ENCODE measurements at regions not wholly inside any gene's neighbourhood (a gene's known extent, or its start where the extent isn't known, plus 50 kb on each side); places are given as distances from the start of the nearest gene placed in this dataset.

DNA sequence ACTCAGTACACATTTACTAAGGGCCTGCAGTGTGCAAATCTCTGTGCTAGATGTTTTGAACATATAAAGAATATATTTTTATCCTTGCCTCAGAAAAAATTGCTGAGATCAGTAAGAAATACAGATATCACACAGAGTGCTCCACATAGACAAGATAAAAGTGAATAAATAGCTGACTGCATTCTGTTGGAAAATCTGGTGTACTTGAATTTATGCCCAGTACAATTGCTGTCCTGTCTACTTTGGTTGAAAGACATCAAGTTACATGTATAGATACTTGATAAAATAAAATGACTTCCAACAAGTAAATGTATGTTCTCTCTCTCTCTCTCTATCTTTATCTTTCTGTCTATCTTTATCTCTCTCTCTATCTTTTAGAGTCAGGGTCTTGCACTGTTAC, 381.2 kb upstream of the CBLB start:
- TF ChIP-seq CTCF (IDR thresholded peaks at IDR 0.05; ENCODE audit: low read depth, low read length, missing input control) (no peak), JUND (IDR thresholded peaks at IDR 0.05) (no peak), REST (IDR thresholded peaks at IDR 0.05) (no peak), EGR1 (IDR thresholded peaks at IDR 0.05; ENCODE audit: low read depth in 2 of 2) (no peak), ZBTB33 (IDR thresholded peaks at IDR 0.05) (no peak), GABPA (IDR thresholded peaks at IDR 0.05 in 1 of 2, conservative IDR thresholded peaks at IDR 0.05 in 1 of 2) (no peak), TAF1 (conservative IDR thresholded peaks at IDR 0.05) (no peak), FOXA1 (IDR thresholded peaks at IDR 0.05) (no peak)

All from liver (tissue), 3 donors.